ENCODE measurements at regions not wholly inside any gene's neighbourhood (a gene's known extent, or its start where the extent isn't known, plus 50 kb on each side); places are given as distances from the start of the nearest gene placed in this dataset.

DNA sequence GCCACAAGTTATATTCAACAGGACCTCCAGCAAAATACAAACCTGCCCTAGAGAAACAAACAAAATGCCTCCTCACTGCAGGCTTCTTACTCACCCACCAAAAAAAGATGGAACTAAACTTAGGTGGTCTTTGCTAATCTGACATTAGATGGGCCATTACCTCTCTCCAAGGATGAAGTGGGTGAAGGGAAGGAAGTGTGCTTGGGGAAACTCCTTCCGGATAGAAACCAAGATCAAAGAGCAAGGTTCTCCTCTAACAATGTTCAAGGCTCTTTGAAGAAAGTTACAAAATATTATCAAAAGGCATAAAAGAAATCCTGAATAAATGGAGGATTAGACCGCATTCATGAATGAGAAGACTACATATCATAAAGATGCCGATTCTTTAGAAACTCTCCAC is 187.5 kb downstream of the ADSS2 start:
- Histone ChIP-seq H2AFZ (no peak overlapping the region), H3K4me3 (no peak overlapping the region), H3K27ac (no peak overlapping the region), H3F3A (ENCODE audit: insufficient read depth, low read depth) (no peaks in the 10 kb centered on the region), H3K9me2 (ENCODE audit: insufficient read depth) (no peaks in the 10 kb centered on the region), H3K27me3 (ENCODE audit: insufficient read depth, low read depth) (no peaks in the 10 kb centered on the region), H3K4me1 (replicated peaks; ENCODE audit: insufficient read depth) (no peaks in the 10 kb centered on the region), H4K20me1 (ENCODE audit: insufficient read depth) (no peaks in the 10 kb centered on the region), H3K9me3 (ENCODE audit: insufficient read depth, low read depth) (no peaks in the 10 kb centered on the region), H3K36me3 (ENCODE audit: low read depth) (no peaks in the 10 kb centered on the region), H3K4me2 (no peak overlapping the region), H3K79me2 (ENCODE audit: low read depth) (no peaks in the 10 kb centered on the region)
- TF ChIP-seq, protein P1, sequence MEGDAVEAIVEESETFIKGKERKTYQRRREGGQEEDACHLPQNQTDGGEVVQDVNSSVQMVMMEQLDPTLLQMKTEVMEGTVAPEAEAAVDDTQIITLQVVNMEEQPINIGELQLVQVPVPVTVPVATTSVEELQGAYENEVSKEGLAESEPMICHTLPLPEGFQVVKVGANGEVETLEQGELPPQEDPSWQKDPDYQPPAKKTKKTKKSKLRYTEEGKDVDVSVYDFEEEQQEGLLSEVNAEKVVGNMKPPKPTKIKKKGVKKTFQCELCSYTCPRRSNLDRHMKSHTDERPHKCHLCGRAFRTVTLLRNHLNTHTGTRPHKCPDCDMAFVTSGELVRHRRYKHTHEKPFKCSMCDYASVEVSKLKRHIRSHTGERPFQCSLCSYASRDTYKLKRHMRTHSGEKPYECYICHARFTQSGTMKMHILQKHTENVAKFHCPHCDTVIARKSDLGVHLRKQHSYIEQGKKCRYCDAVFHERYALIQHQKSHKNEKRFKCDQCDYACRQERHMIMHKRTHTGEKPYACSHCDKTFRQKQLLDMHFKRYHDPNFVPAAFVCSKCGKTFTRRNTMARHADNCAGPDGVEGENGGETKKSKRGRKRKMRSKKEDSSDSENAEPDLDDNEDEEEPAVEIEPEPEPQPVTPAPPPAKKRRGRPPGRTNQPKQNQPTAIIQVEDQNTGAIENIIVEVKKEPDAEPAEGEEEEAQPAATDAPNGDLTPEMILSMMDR (conservative IDR thresholded peaks at IDR 0.05), result no peak
- no peak for TF ChIP-seq EZH2 (IDR thresholded peaks at IDR 0.05; ENCODE audit: low read depth)
- CTCF ChIA-PET, result no interaction called here
- intact Hi-C loops (cut with micrococcal nuclease; ENCODE audit: unreplicated experiment), result no loop called here
- POLR2A ChIA-PET (ENCODE audit: unreplicated experiment), result no interaction called here
- DNase-seq, result no peak
- no TSS peak for BruUV-seq (replicated peaks)

DNA sequence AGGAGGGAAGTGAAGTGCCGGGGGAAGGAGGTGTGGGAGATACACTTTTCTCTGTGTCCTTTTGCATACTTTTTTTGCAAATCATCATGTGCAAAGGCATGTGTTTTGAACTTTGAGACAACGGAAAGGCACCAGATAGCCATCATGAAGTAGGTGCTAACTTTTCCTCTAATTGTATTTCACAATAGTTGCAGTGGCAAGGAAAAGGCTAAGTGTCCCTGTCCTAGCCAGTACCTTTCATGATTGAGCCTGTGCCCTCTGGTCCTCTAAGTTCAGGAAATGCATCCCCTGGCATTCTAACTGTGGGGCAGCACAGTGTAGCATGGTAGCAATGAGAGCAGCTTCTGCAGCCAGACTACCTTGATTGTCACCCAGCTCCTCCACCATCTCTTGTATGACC is 186.2 kb downstream of the ADSS2 start:
- no peak overlapping the region for H3K27ac ChIP-seq
- no peak overlapping the region for H3K4me2 ChIP-seq
- POLR2A ChIA-PET (ENCODE audit: unreplicated experiment), result no interaction called here
- H3F3A ChIP-seq (ENCODE audit: insufficient read depth, low read depth), result no peaks in the 10 kb centered on the region
- H3K9me2 ChIP-seq (ENCODE audit: insufficient read depth), result no peaks in the 10 kb centered on the region
- H3K27me3 ChIP-seq (ENCODE audit: insufficient read depth, low read depth), result no peaks in the 10 kb centered on the region
- no peak for DNase-seq
- no peak overlapping the region for H2AFZ ChIP-seq
- no peaks in the 10 kb centered on the region for H4K20me1 ChIP-seq (ENCODE audit: insufficient read depth)
- CTCF ChIA-PET, result no interaction called here
- no peaks in the 10 kb centered on the region for H3K79me2 ChIP-seq (ENCODE audit: low read depth)
- no peaks in the 10 kb centered on the region for H3K36me3 ChIP-seq (ENCODE audit: low read depth)
- H3K4me1 ChIP-seq (replicated peaks; ENCODE audit: insufficient read depth), result no peaks in the 10 kb centered on the region
- H3K9me3 ChIP-seq (ENCODE audit: insufficient read depth, low read depth), result peaks cover 3% of the 10 kb centered on the region; the same call in 1 of the 2 replicates
- no peak overlapping the region for H3K4me3 ChIP-seq
- BruUV-seq (replicated peaks), result no TSS peak
- intact Hi-C loops (cut with micrococcal nuclease; ENCODE audit: unreplicated experiment), result no loop called here
- TF ChIP-seq, protein P1 (conservative IDR thresholded peaks at IDR 0.05), result no peak
- TF ChIP-seq EZH2 (IDR thresholded peaks at IDR 0.05; ENCODE audit: low read depth), result no peak

DNA sequence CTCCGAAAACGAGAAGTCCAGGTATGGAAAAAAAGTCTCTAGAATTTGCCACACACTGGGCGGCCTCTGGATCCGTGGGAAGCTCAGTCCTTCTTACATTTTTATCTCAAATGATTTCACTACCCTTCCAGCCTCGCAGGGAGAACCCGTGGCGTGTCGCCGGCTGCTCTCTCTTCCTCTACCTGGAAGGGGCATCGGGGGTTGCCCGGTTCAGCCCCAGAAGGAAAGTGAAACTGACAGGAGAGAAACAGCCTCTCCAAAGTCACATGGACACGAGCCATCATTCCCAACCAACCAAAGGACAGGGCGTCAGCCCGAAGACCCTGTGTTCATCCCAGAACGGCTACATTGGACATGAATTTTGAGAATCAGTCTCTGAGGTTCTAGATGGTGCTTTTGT is 182.5 kb downstream of the ADSS2 start:
- no peaks in the 10 kb centered on the region for H3K36me3 ChIP-seq (ENCODE audit: low read depth)
- TF ChIP-seq EZH2 (IDR thresholded peaks at IDR 0.05; ENCODE audit: low read depth), result no peak
- TF ChIP-seq, protein P1 (conservative IDR thresholded peaks at IDR 0.05), result no peak
- H4K20me1 ChIP-seq (ENCODE audit: insufficient read depth), result no peaks in the 10 kb centered on the region
- no peak for DNase-seq
- no peak overlapping the region for H2AFZ ChIP-seq
- no peaks in the 10 kb centered on the region for H3K79me2 ChIP-seq (ENCODE audit: low read depth)
- no TSS peak for BruUV-seq (replicated peaks)
- peaks cover 7% of the 10 kb centered on the region; the same call in 1 of the 2 replicates for H3K9me3 ChIP-seq (ENCODE audit: insufficient read depth, low read depth)
- H3K4me2 ChIP-seq, result no peak overlapping the region
- no peaks in the 10 kb centered on the region for H3K9me2 ChIP-seq (ENCODE audit: insufficient read depth)
- H3K27ac ChIP-seq, result no peak overlapping the region
- H3K4me3 ChIP-seq, result no peak overlapping the region
- POLR2A ChIA-PET (ENCODE audit: unreplicated experiment), result no interaction called here
- H3F3A ChIP-seq (ENCODE audit: insufficient read depth, low read depth), result peaks cover 8% of the 10 kb centered on the region; the same call in 1 of the 2 replicates
- intact Hi-C loops (cut with micrococcal nuclease; ENCODE audit: unreplicated experiment), result no loop called here
- peaks cover 19% of the 10 kb centered on the region for H3K4me1 ChIP-seq (replicated peaks; ENCODE audit: insufficient read depth)
- CTCF ChIA-PET, result no interaction called here
- no peaks in the 10 kb centered on the region for H3K27me3 ChIP-seq (ENCODE audit: insufficient read depth, low read depth)

Data from PC-9 (cell line).